ENCODE measurements at regions not wholly inside any gene's neighbourhood (a gene's known extent, or its start where the extent isn't known, plus 50 kb on each side); places are given as distances from the start of the nearest gene placed in this dataset.

- TF ChIP-seq CTCF (IDR thresholded peaks at IDR 0.05; ENCODE audit: low read depth, low read length, poor library complexity, severe bottlenecking) (no peak), EZH2phosphoT487 (IDR thresholded peaks at IDR 0.05; ENCODE audit: borderline replicate concordance, low read length) (no peak)
Measured at GRCh38 chr4:19492606-19493005, 759.1 kb upstream of the SLIT2 start.

Measured in DOHH2 (cell line).